Esophagus squamous epithelium (tissue), 5 donors: ENCODE measurements at regions not wholly inside any gene's neighbourhood (a gene's known extent, or its start where the extent isn't known, plus 50 kb on each side); places are given as distances from the start of the nearest gene placed in this dataset.

Experiments used
- DNase-seq: peaks from one replicate; lab custom pipeline; 2025; lab: John Stamatoyannopoulos, UW
- H3K27ac ChIP-seq, 4 donors: fragments of 200-600 bp; sonication (generic); one replicate each; pipeline ENCODE4 v1.5.1; 2016 to 2019; ENCODE audit warnings: mild to moderate bottlenecking in 1 of 4
- H3K27me3 ChIP-seq, 4 donors: fragments of 200-600 bp; sonication (generic); 1 replicate in 3 of 4; 2 replicates in 1 of 4; pipeline versions ENCODE4 v1.5.1 to v1.6.0; 2017 to 2021; ENCODE audit warnings: antibody characterized with exemption in 1 of 4
- H3K36me3 ChIP-seq, 3 donors: fragments of 200-600 bp; sonication (generic); one replicate each; pipeline ENCODE4 v1.5.1; 2016 to 2019
- H3K4me1 ChIP-seq, 3 donors: fragments of 200-600 bp; sonication (generic); one replicate each; pipeline ENCODE4 v1.5.1; 2017 to 2019
- H3K4me3 ChIP-seq, 4 donors: fragments of 200-600 bp; sonication (generic); 1 replicate in 3 of 4; 2 replicates in 1 of 4; pipeline ENCODE4 v1.5.1; 2016 to 2019; ENCODE audit warnings: mild to moderate bottlenecking in 2 of 4, moderate library complexity in 1 of 4
- H3K9me3 ChIP-seq, 3 donors: fragments of 200-600 bp; sonication (generic); one replicate each; pipeline ENCODE4 v1.5.1; 2016 to 2019
- POLR2A ChIP-seq, 4 donors: fragments of 450-650 bp; IDR thresholded peaks; one replicate each; pipeline ENCODE4 v1.6.1; 2017; ENCODE audit warnings: antibody characterized with exemption in 4 of 4, mild to moderate bottlenecking in 4 of 4, moderate library complexity in 3 of 4
- WGBS, 2 donors: methylation state at CpG; one replicate each; pipeline ENCODE4 v1.1.5; 2018; 5-methylcytosine and 5-hydroxymethylcytosine counted together
- intact Hi-C: fragments of 100-400 bp; cut with DNase I; formaldehyde crosslinking; loops from one replicate; pipeline ENCODE4 v1.15.0; 2022
- TF ChIP-seq, protein P1 (sequence below), 6 experiments: fragments of 450-650 bp in 4 of 6; fragments of 200-600 bp in 2 of 6; sonication (generic) in 2 of 6; IDR thresholded peaks; one replicate each; pipeline ENCODE4 v1.5.1; 2016 to 2019; ENCODE audit warnings: antibody characterized with exemption in 6 of 6, mild to moderate bottlenecking in 4 of 6, moderate library complexity in 4 of 6
- donor health status: DM: yes; HTN: yes; CAD: no.

GRCh38 chr20:23242556-23243180 is 107.9 kb upstream of the NXT1 start:
- H3K36me3 ChIP-seq: no peaks in the 10 kb centered on the region
- intact Hi-C loops: no loop called here
- H3K9me3 ChIP-seq: no peaks in the 10 kb centered on the region
- peaks cover 0 to 7% (median 0%) of the 10 kb centered on the region in 4 donors for H3K27me3 ChIP-seq
- H3K4me3 ChIP-seq: no peak overlapping the region
- no peak for DNase-seq
- 65 to 68% methylated on average over 4 to 5 of the region's 5 CpGs for WGBS, 2 donors
- no peak overlapping the region for H3K27ac ChIP-seq
- peaks cover 0 to 26% (median 3%) of the 10 kb centered on the region in 3 donors for H3K4me1 ChIP-seq
- TF ChIP-seq, protein P1, sequence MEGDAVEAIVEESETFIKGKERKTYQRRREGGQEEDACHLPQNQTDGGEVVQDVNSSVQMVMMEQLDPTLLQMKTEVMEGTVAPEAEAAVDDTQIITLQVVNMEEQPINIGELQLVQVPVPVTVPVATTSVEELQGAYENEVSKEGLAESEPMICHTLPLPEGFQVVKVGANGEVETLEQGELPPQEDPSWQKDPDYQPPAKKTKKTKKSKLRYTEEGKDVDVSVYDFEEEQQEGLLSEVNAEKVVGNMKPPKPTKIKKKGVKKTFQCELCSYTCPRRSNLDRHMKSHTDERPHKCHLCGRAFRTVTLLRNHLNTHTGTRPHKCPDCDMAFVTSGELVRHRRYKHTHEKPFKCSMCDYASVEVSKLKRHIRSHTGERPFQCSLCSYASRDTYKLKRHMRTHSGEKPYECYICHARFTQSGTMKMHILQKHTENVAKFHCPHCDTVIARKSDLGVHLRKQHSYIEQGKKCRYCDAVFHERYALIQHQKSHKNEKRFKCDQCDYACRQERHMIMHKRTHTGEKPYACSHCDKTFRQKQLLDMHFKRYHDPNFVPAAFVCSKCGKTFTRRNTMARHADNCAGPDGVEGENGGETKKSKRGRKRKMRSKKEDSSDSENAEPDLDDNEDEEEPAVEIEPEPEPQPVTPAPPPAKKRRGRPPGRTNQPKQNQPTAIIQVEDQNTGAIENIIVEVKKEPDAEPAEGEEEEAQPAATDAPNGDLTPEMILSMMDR (IDR thresholded peaks at IDR 0.05): no peak
- no peak for TF ChIP-seq POLR2A (IDR thresholded peaks at IDR 0.05)

DNA sequence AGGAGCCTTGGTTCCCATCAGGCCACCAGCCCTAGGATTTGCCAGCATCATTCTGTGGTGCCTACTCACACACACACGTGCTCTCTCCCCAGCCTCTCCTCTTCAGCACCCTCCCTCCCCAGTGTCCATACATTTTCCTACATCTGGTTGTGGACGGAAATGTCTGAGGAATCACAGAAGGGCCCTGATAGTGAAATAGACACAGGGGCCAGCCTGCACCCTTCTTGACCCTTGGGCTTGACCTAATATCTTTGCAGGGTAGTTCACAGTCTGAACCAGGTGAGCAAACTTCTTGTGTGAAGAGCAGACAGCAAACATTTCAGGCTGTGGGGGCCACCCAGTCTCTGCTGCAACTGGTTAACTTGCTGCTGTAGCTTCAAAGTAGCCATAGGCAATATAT is 108.5 kb upstream of the NXT1 start:
- intact Hi-C loops: no loop called here
- H3K36me3 ChIP-seq: no peaks in the 10 kb centered on the region
- 68 to 81% methylated on average over 2 of the region's 2 CpGs for WGBS, 2 donors
- H3K9me3 ChIP-seq: no peaks in the 10 kb centered on the region
- no peak for DNase-seq
- H3K27ac ChIP-seq: no peak overlapping the region
- H3K4me1 ChIP-seq: peaks cover 0 to 20% (median 0%) of the 10 kb centered on the region in 3 donors
- TF ChIP-seq POLR2A (IDR thresholded peaks at IDR 0.05): no peak
- TF ChIP-seq, protein P1 (IDR thresholded peaks at IDR 0.05): no peak
- H3K4me3 ChIP-seq: no peak overlapping the region
- H3K27me3 ChIP-seq: peaks cover 0 to 6% (median 0%) of the 10 kb centered on the region in 4 donors

DNA sequence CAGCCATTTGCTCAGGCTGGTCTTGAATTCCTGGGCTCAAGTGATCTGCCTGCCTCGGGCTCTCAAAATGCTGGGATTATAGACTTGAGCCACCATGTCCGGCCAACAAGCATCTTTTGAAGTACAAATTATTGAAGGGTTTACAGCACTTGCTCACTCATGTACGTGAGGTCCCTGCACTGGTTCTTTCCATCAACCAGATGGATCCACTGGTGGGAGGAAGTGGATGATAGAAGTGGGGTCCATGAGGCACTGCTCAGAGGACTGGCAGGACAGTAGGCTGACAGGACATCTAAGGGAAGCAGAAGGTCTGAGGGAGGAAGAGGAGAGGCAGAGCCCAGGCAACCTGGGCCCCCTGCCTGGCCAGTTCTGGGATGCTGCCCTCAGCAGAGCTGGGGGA is 109.2 kb upstream of the NXT1 start:
- TF ChIP-seq, protein P1 (IDR thresholded peaks at IDR 0.05): no peak
- no peak for TF ChIP-seq POLR2A (IDR thresholded peaks at IDR 0.05)
- Histone ChIP-seq H3K9me3 (no peaks in the 10 kb centered on the region), H3K36me3 (no peaks in the 10 kb centered on the region), H3K4me1 (peaks cover 0 to 14% (median 0%) of the 10 kb centered on the region in 3 donors), H3K27ac (no peak overlapping the region), H3K27me3 (peaks cover 0 to 4% (median 0%) of the 10 kb centered on the region in 4 donors), H3K4me3 (no peak overlapping the region)
- intact Hi-C loops: no loop called here
- WGBS, 2 donors: 83 to 97% methylated on average over 3 of the region's 3 CpGs
- no peak for DNase-seq

DNA sequence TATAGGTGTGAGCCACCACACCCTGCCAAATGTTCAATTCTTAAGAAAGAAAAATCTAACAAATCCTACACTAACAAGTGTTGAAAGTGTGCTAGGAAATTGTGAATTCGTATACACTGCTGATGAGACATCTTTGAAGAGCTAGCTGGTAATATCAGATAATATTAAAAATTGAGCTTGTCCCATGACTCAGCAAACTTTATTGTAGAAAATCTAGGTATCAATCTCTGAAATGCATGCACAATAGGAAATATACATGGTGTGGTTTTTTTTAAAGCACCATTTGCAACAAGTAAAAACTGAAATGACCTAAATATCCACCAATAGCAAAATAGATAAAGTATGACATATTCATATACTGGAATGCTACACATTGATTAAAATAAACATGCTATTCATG is 110.1 kb upstream of the NXT1 start:
- Histone ChIP-seq H3K4me3 (no peak overlapping the region), H3K36me3 (no peaks in the 10 kb centered on the region), H3K9me3 (no peaks in the 10 kb centered on the region), H3K27me3 (peaks cover 0 to 4% (median 0%) of the 10 kb centered on the region in 4 donors), H3K27ac (no peak overlapping the region), H3K4me1 (peaks cover 0 to 8% (median 0%) of the 10 kb centered on the region in 3 donors)
- DNase-seq: no peak
- TF ChIP-seq, protein P1 (IDR thresholded peaks at IDR 0.05): no peak
- no peak for TF ChIP-seq POLR2A (IDR thresholded peaks at IDR 0.05)
- intact Hi-C loops: no loop called here
- WGBS, 2 donors: 71 to 93% methylated on average over 1 of the region's 1 CpG

GRCh38 chr20:23237201-23237600 is 113.4 kb upstream of the NXT1 start:
- Histone ChIP-seq H3K27me3 (peaks cover 0 to 4% (median 0%) of the 10 kb centered on the region in 4 donors), H3K36me3 (no peaks in the 10 kb centered on the region), H3K27ac (no peak overlapping the region), H3K4me1 (no peaks in the 10 kb centered on the region), H3K9me3 (peaks cover 0 to 2% (median 0%) of the 10 kb centered on the region in 3 donors), H3K4me3 (no peak overlapping the region)
- intact Hi-C loops: no loop called here
- no peak for DNase-seq
- TF ChIP-seq, protein P1 (IDR thresholded peaks at IDR 0.05): no peak
- TF ChIP-seq POLR2A (IDR thresholded peaks at IDR 0.05): no peak
